ENCODE measurements at regions not wholly inside any gene's neighbourhood (a gene's known extent, or its start where the extent isn't known, plus 50 kb on each side); places are given as distances from the start of the nearest gene placed in this dataset.

DNA sequence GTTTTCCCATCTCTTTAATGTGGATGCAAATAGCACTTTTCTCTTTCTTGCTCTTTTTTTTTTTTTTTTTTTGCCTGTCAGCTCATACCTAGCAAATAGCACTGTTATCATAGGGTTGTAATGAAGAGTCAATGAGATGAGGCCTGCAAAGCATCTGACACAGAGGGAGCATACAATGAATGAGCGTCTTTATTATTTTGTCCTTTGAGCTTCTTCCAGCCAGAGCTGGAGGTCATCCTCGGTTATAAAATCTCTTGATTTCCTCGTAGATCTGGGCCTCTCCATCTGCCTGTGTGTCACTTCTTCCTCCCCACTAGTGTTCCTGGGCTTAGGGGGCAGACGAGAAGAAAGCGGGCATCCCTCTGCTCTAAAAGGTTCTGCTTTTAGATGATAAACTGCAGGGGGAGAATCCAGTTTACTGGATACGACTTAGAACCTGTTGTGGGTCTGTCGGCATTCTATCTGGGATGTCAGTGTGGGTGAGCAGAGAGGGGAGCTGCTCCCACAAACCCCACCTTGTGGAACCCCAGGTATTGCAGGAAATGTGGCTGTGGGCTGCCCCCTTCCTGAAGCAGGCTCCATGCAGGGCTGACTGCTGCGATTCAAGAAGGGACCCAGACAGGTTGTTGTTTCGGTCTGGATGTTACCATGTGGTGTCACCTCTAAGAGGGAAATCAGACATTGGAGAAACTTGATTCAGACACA, 135.8 kb upstream of the GPR26 start:
- peak in 1 of 2 experiments; percentile 57; a peak in 3 of 6 replicates for ATAC-seq
- FAIRE-seq = no peak
- no peak for DNase-seq (ENCODE audit: low read depth in 1 of 2, low spot score in 1 of 2)
- no peak overlapping the region for H3K4me2 ChIP-seq
- TF ChIP-seq PHF8 (IDR thresholded peaks at IDR 0.05; ENCODE audit: borderline replicate concordance, low read depth) (no peak), TP53 (CRISPR knock-in tag; IDR thresholded peaks at IDR 0.05) (no peak), BHLHE40 (IDR thresholded peaks at IDR 0.05; ENCODE audit: low read depth, low read length) (no peak), HEYL (CRISPR knock-in tag; IDR thresholded peaks at IDR 0.05) (no peak), CHD2 (IDR thresholded peaks at IDR 0.05; ENCODE audit: low read length, partially characterized antibody) (no peak), HOXA7 (CRISPR knock-in tag; IDR thresholded peaks at IDR 0.05) (no peak), HOXB13 (CRISPR knock-in tag; IDR thresholded peaks at IDR 0.05; ENCODE audit: low read depth) (no peak), RARB (CRISPR knock-in tag; IDR thresholded peaks at IDR 0.05) (no peak), CBX2 (IDR thresholded peaks at IDR 0.05; ENCODE audit: borderline replicate concordance, low read depth) (no peak), MYC (IDR thresholded peaks at IDR 0.05; ENCODE audit: borderline replicate concordance, low read length) (no peak), FOSB (CRISPR knock-in tag; IDR thresholded peaks at IDR 0.05) (no peak), EP300 (IDR thresholded peaks at IDR 0.05) (no peak), FOXS1 (CRISPR knock-in tag; IDR thresholded peaks at IDR 0.05) (no peak), EHF (CRISPR knock-in tag; IDR thresholded peaks at IDR 0.05) (no peak), TFCP2L1 (CRISPR knock-in tag; IDR thresholded peaks at IDR 0.05) (no peak), MAZ (IDR thresholded peaks at IDR 0.05; ENCODE audit: borderline replicate concordance, low read depth, low read length) (no peak), SREBF2 (IDR thresholded peaks at IDR 0.05) (no peak)
- TF ChIP-seq, protein P1, sequence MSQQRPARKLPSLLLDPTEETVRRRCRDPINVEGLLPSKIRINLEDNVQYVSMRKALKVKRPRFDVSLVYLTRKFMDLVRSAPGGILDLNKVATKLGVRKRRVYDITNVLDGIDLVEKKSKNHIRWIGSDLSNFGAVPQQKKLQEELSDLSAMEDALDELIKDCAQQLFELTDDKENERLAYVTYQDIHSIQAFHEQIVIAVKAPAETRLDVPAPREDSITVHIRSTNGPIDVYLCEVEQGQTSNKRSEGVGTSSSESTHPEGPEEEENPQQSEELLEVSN (IDR thresholded peaks at IDR 0.05; ENCODE audit: borderline replicate concordance, low read depth) = no peak
- TF ChIP-seq, protein P2, sequence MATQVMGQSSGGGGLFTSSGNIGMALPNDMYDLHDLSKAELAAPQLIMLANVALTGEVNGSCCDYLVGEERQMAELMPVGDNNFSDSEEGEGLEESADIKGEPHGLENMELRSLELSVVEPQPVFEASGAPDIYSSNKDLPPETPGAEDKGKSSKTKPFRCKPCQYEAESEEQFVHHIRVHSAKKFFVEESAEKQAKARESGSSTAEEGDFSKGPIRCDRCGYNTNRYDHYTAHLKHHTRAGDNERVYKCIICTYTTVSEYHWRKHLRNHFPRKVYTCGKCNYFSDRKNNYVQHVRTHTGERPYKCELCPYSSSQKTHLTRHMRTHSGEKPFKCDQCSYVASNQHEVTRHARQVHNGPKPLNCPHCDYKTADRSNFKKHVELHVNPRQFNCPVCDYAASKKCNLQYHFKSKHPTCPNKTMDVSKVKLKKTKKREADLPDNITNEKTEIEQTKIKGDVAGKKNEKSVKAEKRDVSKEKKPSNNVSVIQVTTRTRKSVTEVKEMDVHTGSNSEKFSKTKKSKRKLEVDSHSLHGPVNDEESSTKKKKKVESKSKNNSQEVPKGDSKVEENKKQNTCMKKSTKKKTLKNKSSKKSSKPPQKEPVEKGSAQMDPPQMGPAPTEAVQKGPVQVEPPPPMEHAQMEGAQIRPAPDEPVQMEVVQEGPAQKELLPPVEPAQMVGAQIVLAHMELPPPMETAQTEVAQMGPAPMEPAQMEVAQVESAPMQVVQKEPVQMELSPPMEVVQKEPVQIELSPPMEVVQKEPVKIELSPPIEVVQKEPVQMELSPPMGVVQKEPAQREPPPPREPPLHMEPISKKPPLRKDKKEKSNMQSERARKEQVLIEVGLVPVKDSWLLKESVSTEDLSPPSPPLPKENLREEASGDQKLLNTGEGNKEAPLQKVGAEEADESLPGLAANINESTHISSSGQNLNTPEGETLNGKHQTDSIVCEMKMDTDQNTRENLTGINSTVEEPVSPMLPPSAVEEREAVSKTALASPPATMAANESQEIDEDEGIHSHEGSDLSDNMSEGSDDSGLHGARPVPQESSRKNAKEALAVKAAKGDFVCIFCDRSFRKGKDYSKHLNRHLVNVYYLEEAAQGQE (IDR thresholded peaks at IDR 0.05) = no peak
- TF ChIP-seq, protein P3, sequence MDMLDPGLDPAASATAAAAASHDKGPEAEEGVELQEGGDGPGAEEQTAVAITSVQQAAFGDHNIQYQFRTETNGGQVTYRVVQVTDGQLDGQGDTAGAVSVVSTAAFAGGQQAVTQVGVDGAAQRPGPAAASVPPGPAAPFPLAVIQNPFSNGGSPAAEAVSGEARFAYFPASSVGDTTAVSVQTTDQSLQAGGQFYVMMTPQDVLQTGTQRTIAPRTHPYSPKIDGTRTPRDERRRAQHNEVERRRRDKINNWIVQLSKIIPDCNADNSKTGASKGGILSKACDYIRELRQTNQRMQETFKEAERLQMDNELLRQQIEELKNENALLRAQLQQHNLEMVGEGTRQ (IDR thresholded peaks at IDR 0.05) = no peak
- ChIA-PET POLR2A (no interaction called here), CTCF (interaction anchor here (1.5 kb wide), 1 partner anchor 13 kb away, joined by 3 read pairs; no protein-coding TSS in a partner anchor)
- no peak overlapping the region for H3K27ac ChIP-seq
- H3K9me3 ChIP-seq = peaks cover 6% of the 10 kb centered on the region; the same call in 1 of the 3 replicates
- WGBS (ENCODE audit: missing lambda C conversion rate) = 49% methylated on average over 9 of the region's 9 CpGs
- H3K4me1 ChIP-seq = no peaks in the 10 kb centered on the region
- H3K4me3 ChIP-seq = no peak overlapping the region

DNA sequence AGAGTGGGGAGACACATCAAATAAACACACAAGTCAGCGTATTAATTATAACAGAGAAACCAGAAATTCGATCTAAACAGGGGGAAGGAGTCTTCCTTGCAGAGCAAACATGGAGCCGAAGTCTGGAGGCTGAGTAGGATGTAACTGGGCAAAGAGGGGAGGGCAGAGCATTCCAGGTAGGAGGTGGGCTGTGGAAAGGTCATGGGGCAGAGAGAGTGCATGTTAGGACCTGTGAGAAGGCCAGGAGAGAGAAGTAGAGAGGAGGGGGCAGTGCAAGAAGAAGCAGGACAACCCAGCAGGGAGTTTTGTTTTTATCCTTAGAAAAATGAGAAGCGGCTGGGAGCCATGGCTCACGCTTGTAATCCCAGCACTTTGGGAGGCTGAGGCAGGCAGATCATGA, 130.8 kb upstream of the GPR26 start:
- DNase-seq (ENCODE audit: low read depth in 1 of 2, low spot score in 1 of 2) (no peak), ATAC-seq (no peak), FAIRE-seq (no peak)
- H3K4me2 ChIP-seq = no peak overlapping the region
- CTCF ChIA-PET = no interaction called here
- no peaks in the 10 kb centered on the region for H3K4me1 ChIP-seq
- no peak overlapping the region for H3K4me3 ChIP-seq
- peaks cover 6% of the 10 kb centered on the region; the same call in 1 of the 3 replicates for H3K9me3 ChIP-seq
- H3K27ac ChIP-seq = no peak overlapping the region
- WGBS (ENCODE audit: missing lambda C conversion rate) = 22% methylated on average over 5 of the region's 5 CpGs
- TF ChIP-seq JUN (IDR thresholded peaks at IDR 0.05) = no peak
- no peak for TF ChIP-seq HOXB5 (CRISPR knock-in tag; IDR thresholded peaks at IDR 0.05)
- no peak for TF ChIP-seq EHF (CRISPR knock-in tag; IDR thresholded peaks at IDR 0.05)
- TF ChIP-seq RNF2 (IDR thresholded peaks at IDR 0.05; ENCODE audit: borderline replicate concordance, low read depth) = no peak
- TF ChIP-seq KDM5A (IDR thresholded peaks at IDR 0.05) = no peak
- no peak for TF ChIP-seq SMC3 (IDR thresholded peaks at IDR 0.05)
- TF ChIP-seq, protein P4, sequence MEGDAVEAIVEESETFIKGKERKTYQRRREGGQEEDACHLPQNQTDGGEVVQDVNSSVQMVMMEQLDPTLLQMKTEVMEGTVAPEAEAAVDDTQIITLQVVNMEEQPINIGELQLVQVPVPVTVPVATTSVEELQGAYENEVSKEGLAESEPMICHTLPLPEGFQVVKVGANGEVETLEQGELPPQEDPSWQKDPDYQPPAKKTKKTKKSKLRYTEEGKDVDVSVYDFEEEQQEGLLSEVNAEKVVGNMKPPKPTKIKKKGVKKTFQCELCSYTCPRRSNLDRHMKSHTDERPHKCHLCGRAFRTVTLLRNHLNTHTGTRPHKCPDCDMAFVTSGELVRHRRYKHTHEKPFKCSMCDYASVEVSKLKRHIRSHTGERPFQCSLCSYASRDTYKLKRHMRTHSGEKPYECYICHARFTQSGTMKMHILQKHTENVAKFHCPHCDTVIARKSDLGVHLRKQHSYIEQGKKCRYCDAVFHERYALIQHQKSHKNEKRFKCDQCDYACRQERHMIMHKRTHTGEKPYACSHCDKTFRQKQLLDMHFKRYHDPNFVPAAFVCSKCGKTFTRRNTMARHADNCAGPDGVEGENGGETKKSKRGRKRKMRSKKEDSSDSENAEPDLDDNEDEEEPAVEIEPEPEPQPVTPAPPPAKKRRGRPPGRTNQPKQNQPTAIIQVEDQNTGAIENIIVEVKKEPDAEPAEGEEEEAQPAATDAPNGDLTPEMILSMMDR (IDR thresholded peaks at IDR 0.05) = no peak
- TF ChIP-seq POLR2A (IDR thresholded peaks at IDR 0.05; ENCODE audit: low read length) = no peak
- TF ChIP-seq ZC3H11A (IDR thresholded peaks at IDR 0.05) = no peak
- no peak for TF ChIP-seq GATA3 (IDR thresholded peaks at IDR 0.05; ENCODE audit: borderline replicate concordance)
- no peak for TF ChIP-seq NPAS2 (CRISPR knock-in tag; IDR thresholded peaks at IDR 0.05; ENCODE audit: borderline replicate concordance)
- no peak for TF ChIP-seq CHD4 (IDR thresholded peaks at IDR 0.05; ENCODE audit: borderline replicate concordance)
- TF ChIP-seq TFCP2L1 (CRISPR knock-in tag; IDR thresholded peaks at IDR 0.05) = no peak
- TF ChIP-seq, protein P5, sequence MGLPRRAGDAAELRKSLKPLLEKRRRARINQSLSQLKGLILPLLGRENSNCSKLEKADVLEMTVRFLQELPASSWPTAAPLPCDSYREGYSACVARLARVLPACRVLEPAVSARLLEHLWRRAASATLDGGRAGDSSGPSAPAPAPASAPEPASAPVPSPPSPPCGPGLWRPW (IDR thresholded peaks at IDR 0.05) = no peak
- TF ChIP-seq KDM1A (IDR thresholded peaks at IDR 0.05; ENCODE audit: low read depth) = no peak
- TF ChIP-seq ESRRA (IDR thresholded peaks at IDR 0.05; ENCODE audit: borderline replicate concordance, low read length) = no peak
- POLR2A ChIA-PET = no interaction called here
